ENCODE measurements at regions not wholly inside any gene's neighbourhood (a gene's known extent, or its start where the extent isn't known, plus 50 kb on each side); places are given as distances from the start of the nearest gene placed in this dataset.

DNA sequence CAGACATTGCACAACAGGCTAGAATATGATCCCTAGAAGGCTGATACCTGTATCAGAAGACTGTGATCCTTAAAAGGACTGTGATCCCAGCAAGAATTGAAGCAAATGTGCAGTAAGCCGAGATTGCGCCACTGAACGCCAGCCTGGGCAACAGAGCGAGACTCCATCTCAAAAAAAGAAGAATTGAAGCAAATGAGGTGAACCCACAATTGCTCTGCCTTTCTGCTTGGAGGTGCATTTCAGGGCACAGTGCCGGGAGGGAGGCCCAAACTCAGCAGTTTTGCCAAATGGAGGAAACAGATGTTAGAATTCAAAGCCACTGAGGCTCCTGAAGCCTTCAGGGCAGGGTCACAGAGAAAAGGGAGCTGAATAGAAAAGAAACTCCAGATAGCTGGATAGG, 61.1 kb upstream of the COCH start:
- ChIA-PET CTCF (no interaction called here), POLR2A (ENCODE audit: unreplicated experiment) (no interaction called here)
- Histone ChIP-seq H3K56ac (ENCODE audit: extremely low read depth, insufficient read depth, low read length) (no peak overlapping the region), H3K9ac (ENCODE audit: low read depth, low read length) (no peak overlapping the region), H4K20me1 (ENCODE audit: insufficient read depth, low read length) (no peaks in the 10 kb centered on the region), H3K79me1 (ENCODE audit: low read depth in 1 of 2, low read length in 2 of 2) (no peaks in the 10 kb centered on the region), H3K4me3 (ENCODE audit: insufficient read depth, low read depth, low read length) (no peak overlapping the region), H4K5ac (ENCODE audit: low read depth, low read length) (no peak overlapping the region), H2AK5ac (ENCODE audit: low read depth, low read length) (no peak overlapping the region), H3K9me3 (ENCODE audit: control insufficient read depth, insufficient read depth, low read length) (no peaks in the 10 kb centered on the region), H2BK20ac (ENCODE audit: low read depth, low read length) (no peak overlapping the region), H3K9me1 (ENCODE audit: insufficient read depth, low read length) (no peaks in the 10 kb centered on the region), H2BK15ac (ENCODE audit: low read depth, low read length) (no peak overlapping the region), H3K36me3 (ENCODE audit: control insufficient read depth, insufficient read depth, low read length) (no peaks in the 10 kb centered on the region), H3K14ac (replicated peaks; ENCODE audit: low read depth, low read length) (no peak overlapping the region), H2AFZ (replicated peaks; ENCODE audit: low read length, poor library complexity) (no peak overlapping the region), H3K4me1 (ENCODE audit: control insufficient read depth, insufficient read depth, low read length) (no peaks in the 10 kb centered on the region), H2BK5ac (ENCODE audit: low read depth, low read length, poor library complexity, severe bottlenecking) (no peak overlapping the region), H3K4ac (ENCODE audit: low read depth, low read length) (no peak overlapping the region), H3K27ac (ENCODE audit: insufficient read depth, low read length) (no peak overlapping the region), H2BK120ac (ENCODE audit: low read depth, low read length) (no peak overlapping the region), H3K23ac (ENCODE audit: low read depth, low read length) (no peak overlapping the region), H3K4me2 (ENCODE audit: low read depth, low read length) (no peak overlapping the region), H4K91ac (ENCODE audit: insufficient read depth, low read depth, low read length) (no peak overlapping the region), H4K8ac (ENCODE audit: low read depth in 2 of 2, low read length in 2 of 2) (no peak overlapping the region), H2AK9ac (replicated peaks; ENCODE audit: low read depth, low read length, poor library complexity) (no peak overlapping the region), H3K27me3 (ENCODE audit: control insufficient read depth, insufficient read depth, low read length) (peaks cover 2% of the 10 kb centered on the region), H3K18ac (ENCODE audit: low read depth, low read length) (no peak overlapping the region)
- BruUV-seq (replicated peaks) = no TSS peak
- dilution Hi-C loops (cut with HindIII; ENCODE audit: low sequenced_read_pairs, unreplicated experiment) (no loop called here), in situ Hi-C loops (cut with MboI; ENCODE audit: low sequenced_read_pairs) (no loop called here), intact Hi-C loops (cut with micrococcal nuclease) (no loop called here)
- ATAC-seq (ENCODE audit: low read depth) (no peak), DNase-seq (no peak)
- 77% methylated on average over 5 of the region's 5 CpGs; no CpG with 5 or more reads in 1 of the 2 experiments for WGBS, 2 experiments (ENCODE audit: extremely low coverage in 2 of 2, insufficient read length in 1 of 2)
- TF ChIP-seq RCOR1 (IDR thresholded peaks at IDR 0.05; ENCODE audit: insufficient replicate concordance, low read length) = no peak
- no peak for TF ChIP-seq RFX5 (IDR thresholded peaks at IDR 0.05; ENCODE audit: low read depth, low read length)
- no peak for TF ChIP-seq SMC3 (IDR thresholded peaks at IDR 0.05; ENCODE audit: low read depth, low read length)
- TF ChIP-seq MXI1 (IDR thresholded peaks at IDR 0.05; ENCODE audit: borderline replicate concordance, low read depth, low read length) = no peak
- TF ChIP-seq, protein P1, sequence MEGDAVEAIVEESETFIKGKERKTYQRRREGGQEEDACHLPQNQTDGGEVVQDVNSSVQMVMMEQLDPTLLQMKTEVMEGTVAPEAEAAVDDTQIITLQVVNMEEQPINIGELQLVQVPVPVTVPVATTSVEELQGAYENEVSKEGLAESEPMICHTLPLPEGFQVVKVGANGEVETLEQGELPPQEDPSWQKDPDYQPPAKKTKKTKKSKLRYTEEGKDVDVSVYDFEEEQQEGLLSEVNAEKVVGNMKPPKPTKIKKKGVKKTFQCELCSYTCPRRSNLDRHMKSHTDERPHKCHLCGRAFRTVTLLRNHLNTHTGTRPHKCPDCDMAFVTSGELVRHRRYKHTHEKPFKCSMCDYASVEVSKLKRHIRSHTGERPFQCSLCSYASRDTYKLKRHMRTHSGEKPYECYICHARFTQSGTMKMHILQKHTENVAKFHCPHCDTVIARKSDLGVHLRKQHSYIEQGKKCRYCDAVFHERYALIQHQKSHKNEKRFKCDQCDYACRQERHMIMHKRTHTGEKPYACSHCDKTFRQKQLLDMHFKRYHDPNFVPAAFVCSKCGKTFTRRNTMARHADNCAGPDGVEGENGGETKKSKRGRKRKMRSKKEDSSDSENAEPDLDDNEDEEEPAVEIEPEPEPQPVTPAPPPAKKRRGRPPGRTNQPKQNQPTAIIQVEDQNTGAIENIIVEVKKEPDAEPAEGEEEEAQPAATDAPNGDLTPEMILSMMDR (conservative IDR thresholded peaks at IDR 0.05; ENCODE audit: low read depth, low read length) = no peak
- TF ChIP-seq MAFK (IDR thresholded peaks at IDR 0.05; ENCODE audit: low read depth, low read length) = no peak
- TF ChIP-seq MAZ (IDR thresholded peaks at IDR 0.05; ENCODE audit: borderline replicate concordance, low read depth, low read length) = no peak
- TF ChIP-seq CHD1 (IDR thresholded peaks at IDR 0.05; ENCODE audit: low read depth, low read length) = no peak
- no peak for TF ChIP-seq RAD21 (IDR thresholded peaks at IDR 0.05; ENCODE audit: low read length)
- TF ChIP-seq, protein P2, sequence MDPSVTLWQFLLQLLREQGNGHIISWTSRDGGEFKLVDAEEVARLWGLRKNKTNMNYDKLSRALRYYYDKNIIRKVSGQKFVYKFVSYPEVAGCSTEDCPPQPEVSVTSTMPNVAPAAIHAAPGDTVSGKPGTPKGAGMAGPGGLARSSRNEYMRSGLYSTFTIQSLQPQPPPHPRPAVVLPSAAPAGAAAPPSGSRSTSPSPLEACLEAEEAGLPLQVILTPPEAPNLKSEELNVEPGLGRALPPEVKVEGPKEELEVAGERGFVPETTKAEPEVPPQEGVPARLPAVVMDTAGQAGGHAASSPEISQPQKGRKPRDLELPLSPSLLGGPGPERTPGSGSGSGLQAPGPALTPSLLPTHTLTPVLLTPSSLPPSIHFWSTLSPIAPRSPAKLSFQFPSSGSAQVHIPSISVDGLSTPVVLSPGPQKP (IDR thresholded peaks at IDR 0.05; ENCODE audit: borderline replicate concordance, low read depth, low read length) = no peak
- no peak for TF ChIP-seq BHLHE40 (IDR thresholded peaks at IDR 0.05; ENCODE audit: low read depth, low read length)
- no peak for TF ChIP-seq NFE2L2 (IDR thresholded peaks at IDR 0.05; ENCODE audit: low read depth, low read length)
- TF ChIP-seq CEBPB (IDR thresholded peaks at IDR 0.05; ENCODE audit: low read depth, low read length) = no peak

All from IMR-90 (cell line).